PFSK-1 (cell line): ENCODE measurements at regions not wholly inside any gene's neighbourhood (a gene's known extent, or its start where the extent isn't known, plus 50 kb on each side); places are given as distances from the start of the nearest gene placed in this dataset.

ENCODE experiments used
- REST ChIP-seq, 2 experiments: IDR thresholded peaks; 2 replicates each; pipeline versions ENCODE4 v1.6.1 to v1.8.0; 2011 to 2012; ENCODE audit warnings: low read depth in 2 of 2, low read length in 2 of 2, control low read depth in 1 of 2, inconsistent platforms in 1 of 2, mild to moderate bottlenecking in 1 of 2, moderate library complexity in 1 of 2; ENCODE audit not compliant: insufficient read depth in 1 of 2
- TAF1 ChIP-seq: IDR thresholded peaks from 2 replicates; pipeline ENCODE4 v1.6.1; 2012; ENCODE audit warnings: low read length, control low read depth, borderline replicate concordance; ENCODE audit not compliant: insufficient read depth

DNA sequence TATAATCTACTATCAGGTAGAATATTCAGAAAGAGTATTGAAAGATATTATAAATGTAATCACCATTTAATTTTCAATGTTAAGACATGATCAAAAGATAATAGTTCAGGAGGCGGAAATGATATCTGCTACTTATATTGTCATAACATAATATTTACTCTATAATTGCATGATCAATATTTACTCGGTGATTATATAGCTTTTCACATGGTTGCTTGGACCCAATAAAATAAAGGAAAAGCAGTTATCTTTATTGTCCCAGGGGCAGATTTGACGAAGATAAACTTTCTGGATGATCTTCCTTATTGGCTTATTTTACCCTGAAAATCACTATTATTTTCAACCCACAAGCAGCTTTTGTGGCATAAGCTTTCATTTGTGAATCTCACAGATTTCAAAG lies 350.4 kb downstream of the HACE1 start:
- TF ChIP-seq TAF1, result no peak
- TF ChIP-seq REST (IDR thresholded peaks at IDR 0.05; ENCODE audit: insufficient read depth in 1 of 2, low read depth in 2 of 2, low read length in 2 of 2), result no peak
